ENCODE measurements at regions not wholly inside any gene's neighbourhood (a gene's known extent, or its start where the extent isn't known, plus 50 kb on each side); places are given as distances from the start of the nearest gene placed in this dataset.
A peak's percentile ranks its signal among the peaks of the same experiment; 100 is the strongest.

- TF ChIP-seq CTCF (IDR thresholded peaks at IDR 0.05; ENCODE audit: low read depth, low read length) = peak; percentile 77
- H3K4me3 ChIP-seq (ENCODE audit: low read depth, low read length) = no peak overlapping the region
Observed at GRCh38 chr3:137110392-137110996, 152.7 kb downstream of the IL20RB start.

GRCh38 chr3:137111497-137111896 is 153.7 kb downstream of the IL20RB start:
- TF ChIP-seq CTCF (IDR thresholded peaks at IDR 0.05; ENCODE audit: low read depth, low read length) = no peak
- no peak overlapping the region for H3K4me3 ChIP-seq (ENCODE audit: low read depth, low read length)

GRCh38 chr3:137116619-137117018 is 158.8 kb downstream of the IL20RB start:
- TF ChIP-seq CTCF (IDR thresholded peaks at IDR 0.05; ENCODE audit: low read depth, low read length) = no peak
- no peak overlapping the region for H3K4me3 ChIP-seq (ENCODE audit: low read depth, low read length)

GRCh38 chr3:137121704-137122314 is 164.0 kb downstream of the IL20RB start:
- H3K4me3 ChIP-seq (ENCODE audit: low read depth, low read length) = no peak overlapping the region
- peak; percentile 59 for TF ChIP-seq CTCF (IDR thresholded peaks at IDR 0.05; ENCODE audit: low read depth, low read length)

GRCh38 chr3:137131081-137131480 is 173.3 kb downstream of the IL20RB start:
- TF ChIP-seq CTCF (IDR thresholded peaks at IDR 0.05; ENCODE audit: low read depth, low read length) = no peak
- H3K4me3 ChIP-seq (ENCODE audit: low read depth, low read length) = no peak overlapping the region

- TF ChIP-seq CTCF (IDR thresholded peaks at IDR 0.05; ENCODE audit: low read depth, low read length) = no peak
- no peak overlapping the region for H3K4me3 ChIP-seq (ENCODE audit: low read depth, low read length)
Observed at GRCh38 chr3:137134431-137134830, 176.6 kb downstream of the IL20RB start.

GRCh38 chr3:137148406-137148805 is 190.6 kb downstream of the IL20RB start:
- no peak overlapping the region for H3K4me3 ChIP-seq (ENCODE audit: low read depth, low read length)
- no peak for TF ChIP-seq CTCF (IDR thresholded peaks at IDR 0.05; ENCODE audit: low read depth, low read length)
